SHP77 treated with DMSO at 0.1 percent for 48 hours (cell line): ENCODE measurements at regions not wholly inside any gene's neighbourhood (a gene's known extent, or its start where the extent isn't known, plus 50 kb on each side); places are given as distances from the start of the nearest gene placed in this dataset.

Experiments used
- DNase-seq: peaks from one replicate; lab custom pipeline; 2025; lab: John Stamatoyannopoulos, UW

DNA sequence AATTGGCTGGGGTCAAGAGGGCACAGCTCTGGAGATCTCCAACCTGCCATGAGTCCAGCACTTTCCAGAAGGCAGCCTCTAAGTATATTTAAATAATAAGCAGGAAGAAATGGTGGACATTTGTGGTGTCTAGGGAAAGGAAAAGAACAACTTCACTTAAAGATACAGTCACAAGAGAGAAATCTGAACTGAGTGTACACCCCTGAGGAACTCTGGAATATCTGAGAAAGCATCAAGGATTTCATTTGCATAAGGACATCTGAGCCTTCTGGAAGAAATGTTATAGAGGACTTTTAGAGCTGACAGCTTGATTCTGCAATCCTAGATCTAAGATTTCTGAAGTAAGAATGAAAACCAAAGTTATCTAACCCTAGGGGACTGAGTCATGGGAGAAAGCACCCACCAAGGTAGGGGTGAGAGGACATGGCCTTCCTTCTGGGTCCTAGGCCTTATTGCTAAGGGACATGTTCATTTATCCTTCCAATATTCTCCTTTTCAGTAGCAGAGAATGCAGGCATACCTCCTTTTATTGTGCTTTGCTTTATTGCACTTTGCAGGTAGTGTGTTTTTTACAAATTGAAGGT lies 253.4 kb upstream of the SLC24A2 start:
- no peak for DNase-seq

GRCh38 chr9:20041697-20042081 lies 252.9 kb upstream of the SLC24A2 start:
- DNase-seq, result no peak

- DNase-seq, result no peak
Measured at GRCh38 chr9:20040991-20041696, 252.3 kb upstream of the SLC24A2 start.

DNA sequence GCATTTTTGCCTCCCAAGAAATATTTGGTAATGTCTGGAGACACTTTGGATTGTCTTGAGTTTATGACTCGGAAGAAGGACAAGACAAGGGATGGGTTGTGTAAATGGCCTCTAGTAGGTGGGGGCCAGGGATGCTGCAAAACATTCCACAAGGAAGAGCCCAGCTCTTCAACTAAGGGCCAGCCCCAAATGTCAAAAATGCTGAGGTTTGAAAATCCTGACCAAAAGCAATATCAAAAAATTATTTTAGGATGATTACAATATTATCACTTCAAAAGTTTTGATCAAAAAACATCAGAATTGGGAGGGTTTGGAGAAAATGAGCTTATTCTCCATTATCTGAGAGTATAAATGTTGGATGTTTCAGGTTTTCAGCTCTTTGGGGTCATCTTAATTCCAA lies 248.9 kb upstream of the SLC24A2 start:
- DNase-seq, result no peak

GRCh38 chr9:20033511-20033910 lies 244.7 kb upstream of the SLC24A2 start:
- no peak for DNase-seq

DNA sequence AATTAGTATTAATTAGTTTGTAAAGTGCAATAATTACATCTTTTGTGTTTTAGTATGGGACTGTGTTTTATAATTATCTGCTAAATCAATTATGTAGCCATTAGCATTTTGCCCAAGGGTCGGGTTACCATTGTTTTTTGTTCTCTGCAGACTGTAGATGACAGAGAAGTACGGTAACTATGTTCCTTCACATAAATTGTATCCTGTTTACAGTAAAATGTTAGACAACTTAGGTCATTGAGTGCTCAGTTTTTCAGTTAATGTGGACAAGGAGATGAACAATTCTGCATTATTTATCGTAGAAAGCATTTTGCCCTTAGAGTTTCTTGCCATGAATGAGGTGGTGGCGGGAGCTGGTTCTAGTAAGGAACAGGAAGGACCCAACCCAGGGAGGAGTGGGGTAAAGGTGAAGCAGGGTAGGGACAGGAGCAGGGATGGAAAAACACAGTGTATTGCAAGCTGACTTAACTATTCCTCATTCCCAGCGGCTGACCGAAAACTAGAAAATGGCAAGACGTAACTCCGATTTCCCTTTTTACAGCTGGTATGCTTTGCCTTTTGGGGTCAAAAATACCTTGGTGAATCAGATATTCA lies 243.7 kb upstream of the SLC24A2 start:
- no peak for DNase-seq

GRCh38 chr9:20031836-20032235 lies 243.0 kb upstream of the SLC24A2 start:
- DNase-seq, result no peak

GRCh38 chr9:20030671-20031070 lies 241.8 kb upstream of the SLC24A2 start:
- no peak for DNase-seq

DNA sequence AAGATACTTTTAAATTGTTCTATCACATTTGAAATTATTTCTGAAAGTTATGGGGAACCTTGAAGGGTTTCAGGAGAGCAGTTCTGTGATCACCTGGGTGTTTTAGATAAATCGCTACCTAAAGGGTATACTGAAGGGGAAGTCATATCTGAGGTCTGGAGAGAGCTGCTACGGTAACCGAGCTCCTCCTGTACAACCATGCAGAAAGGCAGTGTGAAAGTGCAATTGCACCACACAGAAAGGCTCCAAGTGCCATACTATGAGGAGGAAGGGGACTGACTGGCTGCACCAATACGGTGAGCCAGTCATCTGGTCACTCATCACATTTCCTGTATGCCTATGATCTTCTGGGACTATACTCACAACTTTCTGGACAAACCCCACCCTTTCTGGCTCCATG lies 241.4 kb upstream of the SLC24A2 start:
- DNase-seq, result no peak

DNA sequence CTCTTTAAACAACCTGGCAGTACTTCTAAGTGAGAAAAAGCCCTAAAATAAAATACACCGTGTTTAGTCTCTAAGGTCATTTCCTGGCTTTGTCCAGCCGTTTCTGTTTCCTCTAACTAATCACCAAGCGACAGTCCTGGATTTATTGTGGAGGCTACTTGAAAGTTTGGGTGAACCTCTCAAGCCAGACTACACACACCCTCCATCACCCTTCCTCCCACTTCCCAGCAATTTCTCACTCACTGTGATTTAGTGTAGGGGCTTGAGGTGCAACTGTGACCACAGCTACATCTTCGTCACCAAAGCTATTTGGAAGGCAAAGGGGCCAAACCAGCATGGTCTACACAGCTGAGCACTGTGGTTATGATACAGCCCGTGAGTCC lies 240.0 kb upstream of the SLC24A2 start:
- DNase-seq, result no peak

GRCh38 chr9:20028192-20028848 lies 239.5 kb upstream of the SLC24A2 start:
- no peak for DNase-seq

DNA sequence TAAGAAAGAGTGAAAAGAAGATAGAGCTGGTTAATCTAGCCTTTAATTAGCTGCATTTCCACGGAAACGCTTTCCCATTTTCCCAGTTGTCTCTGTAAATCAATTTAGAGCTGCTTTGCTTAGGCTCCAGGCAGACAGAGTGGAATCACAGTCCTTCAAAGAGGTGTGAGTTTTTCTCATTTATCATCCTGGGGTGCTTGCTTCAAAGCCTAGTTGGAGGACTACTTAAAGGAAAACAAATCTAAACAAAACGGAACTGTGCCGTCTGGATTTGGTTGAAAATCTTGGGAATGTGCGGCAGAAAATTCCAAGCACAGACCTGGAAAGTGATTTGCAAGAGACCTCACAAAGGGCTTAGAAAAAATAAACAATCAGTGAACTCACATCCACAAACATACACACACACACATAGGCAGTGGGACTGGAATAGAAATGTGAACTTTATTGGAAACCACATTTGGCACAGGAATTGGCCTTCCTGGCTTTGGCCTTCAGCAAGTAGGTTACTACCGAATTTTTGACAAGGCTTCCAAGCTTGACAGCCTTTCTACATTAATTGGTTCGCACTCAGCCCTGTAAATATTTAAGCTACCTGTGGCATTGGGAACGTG lies 235.2 kb upstream of the SLC24A2 start:
- no peak for DNase-seq

DNA sequence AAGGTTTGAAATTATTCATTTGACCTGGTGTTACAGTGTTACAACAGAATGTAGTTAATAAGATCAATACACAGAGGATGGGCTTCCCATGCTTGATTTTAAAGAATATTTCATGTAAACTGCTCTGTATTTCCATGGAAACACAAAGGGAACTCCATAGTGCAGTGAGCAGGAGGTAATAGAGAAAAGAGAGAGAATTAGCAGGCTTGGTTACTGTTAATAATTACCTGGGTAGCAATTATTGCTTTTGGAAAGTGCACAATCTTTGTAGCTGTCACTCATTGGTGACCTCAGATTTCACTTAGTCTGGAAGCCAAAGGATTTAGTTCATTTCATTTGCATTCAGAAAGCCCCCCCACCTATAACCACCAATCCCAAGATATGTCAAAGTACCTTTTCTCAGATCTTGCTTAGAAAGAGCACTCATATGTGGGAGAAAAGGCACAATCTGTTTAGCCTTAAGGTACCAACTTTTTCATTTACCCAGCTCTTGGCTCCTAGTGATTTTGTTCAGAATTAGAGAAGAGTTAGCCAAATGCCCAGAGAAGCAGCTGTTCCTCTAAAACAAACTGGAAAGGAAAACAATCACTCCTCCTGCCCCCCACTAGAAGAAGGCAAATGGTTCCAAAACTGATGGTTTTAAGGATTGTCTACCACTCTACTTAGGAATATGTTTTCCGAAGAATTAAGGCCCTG lies 234.5 kb upstream of the SLC24A2 start:
- no peak for DNase-seq

DNA sequence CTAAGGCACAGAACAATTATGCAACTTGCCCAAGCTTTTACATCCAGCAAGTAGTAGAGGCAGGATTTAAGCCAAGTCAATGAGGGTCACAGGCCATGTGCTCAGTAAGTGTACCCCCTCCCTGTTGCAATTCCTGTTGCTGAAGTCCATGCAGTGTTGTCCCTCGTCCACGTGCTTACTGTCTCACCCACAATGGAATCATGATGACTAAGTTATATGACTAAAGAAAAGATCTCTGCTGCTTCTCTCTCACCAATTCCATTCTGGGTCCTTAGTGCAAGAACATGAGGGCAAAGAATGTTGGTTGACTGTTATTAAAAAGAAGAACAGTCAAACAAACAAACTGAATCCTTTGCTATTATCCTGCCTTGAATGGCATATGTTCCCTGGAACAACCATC lies 233.6 kb upstream of the SLC24A2 start:
- no peak for DNase-seq

- no peak for DNase-seq
Measured at GRCh38 chr9:20016611-20017010, 227.8 kb upstream of the SLC24A2 start.

DNA sequence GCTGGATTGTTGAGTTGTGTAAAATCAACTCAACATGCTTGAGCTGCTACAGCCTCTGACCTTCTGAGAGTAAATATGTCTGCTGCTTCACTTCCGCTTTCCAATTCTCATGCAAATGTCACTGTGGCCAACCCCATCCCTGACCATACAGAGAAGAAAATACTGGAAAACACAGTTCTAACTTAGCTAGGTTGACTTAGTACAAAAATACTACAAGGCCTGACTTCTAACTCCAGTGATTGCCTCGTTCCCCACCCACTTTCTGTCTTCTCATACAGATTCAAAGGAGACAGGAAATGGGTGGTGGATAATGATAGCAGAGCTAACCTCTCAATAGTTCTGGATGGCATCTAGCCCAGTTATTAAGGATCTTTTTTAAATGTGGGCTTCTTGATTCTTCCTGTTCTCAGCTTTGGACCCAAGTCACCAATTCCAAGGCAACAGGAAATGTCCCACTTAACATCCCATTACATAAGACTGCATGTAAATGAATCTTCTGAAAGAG lies 226.6 kb upstream of the SLC24A2 start:
- no peak for DNase-seq

GRCh38 chr9:20014168-20014567 lies 225.3 kb upstream of the SLC24A2 start:
- DNase-seq, result no peak

- DNase-seq, result no peak
Measured at GRCh38 chr9:20012232-20012631, 223.4 kb upstream of the SLC24A2 start.

GRCh38 chr9:20009606-20010005 lies 220.8 kb upstream of the SLC24A2 start:
- DNase-seq, result no peak

GRCh38 chr9:20002011-20002410 lies 213.2 kb upstream of the SLC24A2 start:
- DNase-seq, result no peak

DNA sequence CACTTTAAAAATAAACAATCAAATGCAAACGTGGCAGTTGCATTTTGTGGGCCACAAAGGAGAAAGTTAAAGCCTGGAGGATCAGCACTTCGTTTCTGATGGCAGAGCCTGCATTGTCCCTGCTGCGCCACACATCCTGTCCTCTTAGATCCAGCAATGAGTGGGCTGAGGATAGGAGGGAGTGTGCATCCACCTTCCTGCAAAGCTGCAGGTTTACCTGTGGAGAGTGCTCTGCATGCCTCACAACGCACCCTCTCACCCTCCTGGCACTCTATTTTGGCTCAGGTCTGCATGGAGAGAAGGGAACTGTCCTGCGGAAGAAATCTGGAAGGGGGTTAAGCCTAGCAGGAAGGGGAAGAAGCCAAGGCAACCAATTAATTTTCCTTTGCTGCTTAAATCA lies 212.2 kb upstream of the SLC24A2 start:
- DNase-seq, result no peak

DNA sequence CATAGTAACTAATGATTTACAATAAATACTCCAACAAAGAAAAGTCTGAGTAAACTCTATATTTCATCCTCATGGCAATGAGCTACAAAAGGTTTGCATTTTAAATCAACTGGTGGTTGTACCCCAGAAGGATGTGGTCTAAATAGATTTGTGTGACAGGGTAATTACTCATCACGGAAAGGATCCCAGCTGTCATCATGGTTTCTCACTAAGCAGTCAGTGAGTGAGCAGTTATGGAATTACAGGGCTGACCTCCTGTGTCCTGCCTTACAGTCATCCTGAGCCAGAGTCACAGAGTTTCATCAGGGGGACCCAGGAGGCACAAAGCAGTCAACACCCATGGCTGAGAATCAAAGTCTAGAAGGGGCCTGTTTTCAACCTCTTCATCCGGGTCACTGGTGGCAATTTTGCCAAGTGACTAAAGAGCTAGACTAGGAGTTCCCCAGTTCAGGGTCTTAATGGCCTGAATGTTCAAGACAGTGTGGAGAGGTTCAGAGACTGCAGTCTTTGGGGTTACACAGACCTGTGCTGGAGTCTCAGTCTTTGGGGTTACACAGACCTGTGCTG lies 210.7 kb upstream of the SLC24A2 start:
- DNase-seq, result no peak
